HL-60 (cell line): ENCODE measurements at regions not wholly inside any gene's neighbourhood (a gene's known extent, or its start where the extent isn't known, plus 50 kb on each side); places are given as distances from the start of the nearest gene placed in this dataset.

ENCODE experiments used
- CTCF ChIP-seq: IDR thresholded peaks from one replicate; pipeline ENCODE4 v1.5.1; 2011; ENCODE audit warnings: low read length, control low read depth, inconsistent platforms; ENCODE audit not compliant: insufficient read depth
- GABPA ChIP-seq: IDR thresholded peaks from 2 replicates; pipeline ENCODE4 v1.6.1; 2012; ENCODE audit warnings: low read depth
- POLR2AphosphoS5 ChIP-seq: IDR thresholded peaks from 2 replicates; pipeline ENCODE4 v1.6.1; 2012; ENCODE audit warnings: low read depth
- REST ChIP-seq: IDR thresholded peaks from 2 replicates; pipeline ENCODE4 v1.6.1; 2012; ENCODE audit warnings: low read depth; ENCODE audit not compliant: insufficient replicate concordance

GRCh38 chr10:109207361-109207760, 716.0 kb downstream of the XPNPEP1 start:
- TF ChIP-seq CTCF = no peak
- no peak for TF ChIP-seq REST
- TF ChIP-seq POLR2AphosphoS5 = no peak
- TF ChIP-seq GABPA = no peak
